Left ventricle myocardium inferior (tissue), 1 donor: ENCODE measurements at regions not wholly inside any gene's neighbourhood (a gene's known extent, or its start where the extent isn't known, plus 50 kb on each side); places are given as distances from the start of the nearest gene placed in this dataset.
"Not testable (repeated sequence)": the region's sequence is repeated elsewhere in the genome, so short reads cannot be mapped to it uniquely, and the experiment has no call there.

Experiments used
- DNase-seq: peaks from one replicate; pipeline ENCODE4 v3.0.0-alpha.2; 2020
- H3K27ac ChIP-seq: fragments of 200-600 bp; replicated peaks from 2 replicates; pipeline ENCODE4 v1.8.0; 2021
- H3K27me3 ChIP-seq: fragments of 200-600 bp; 2 replicates; pipeline ENCODE4 v1.8.0; 2021; ENCODE audit warnings: low read depth
- H3K36me3 ChIP-seq: fragments of 200-600 bp; 2 replicates; pipeline ENCODE4 v1.8.0; 2021
- H3K4me1 ChIP-seq: fragments of 200-600 bp; 2 replicates; pipeline ENCODE4 v1.8.0; 2021
- H3K4me3 ChIP-seq: fragments of 200-600 bp; 2 replicates; pipeline ENCODE4 v1.8.0; 2021; ENCODE audit warnings: mild to moderate bottlenecking, moderate library complexity
- H3K9me3 ChIP-seq: fragments of 200-600 bp; replicated peaks from 2 replicates; pipeline ENCODE4 v1.8.0; 2021
- CTCF ChIP-seq: fragments of 200-600 bp; IDR thresholded peaks from 2 replicates; pipeline ENCODE4 v1.8.0; 2021; ENCODE audit warnings: antibody characterized with exemption, mild to moderate bottlenecking, borderline replicate concordance
- intact Hi-C: fragments of 100-400 bp; cut with micrococcal nuclease; formaldehyde crosslinking; loops from one replicate; pipeline ENCODE4 v1.11.0; 2022
- donor health status: DM: no; HTN: yes; CAD: no; lungs with severe emphysema.

- Histone ChIP-seq H3K27ac (no peak overlapping the region), H3K4me3 (no peak overlapping the region), H3K4me1 (peaks cover 3% of the 10 kb centered on the region), H3K27me3 (no peaks in the 10 kb centered on the region), H3K36me3 (no peaks in the 10 kb centered on the region), H3K9me3 (no peaks in the 10 kb centered on the region)
- no peak for TF ChIP-seq CTCF
- intact Hi-C loops: loop anchor here (5.0 to 10.0 kb wide), 2 partner anchors 510 to 538 kb away; partner anchors contain the start of gene TMSB4X
- no peak for DNase-seq
Observed at GRCh38 chrX:13485167-13485566, 84.2 kb upstream of the EGFL6 start.

GRCh38 chrX:13483773-13484172 is 85.6 kb upstream of the EGFL6 start:
- no peak for TF ChIP-seq CTCF
- Histone ChIP-seq H3K4me1 (peaks cover 8% of the 10 kb centered on the region), H3K4me3 (no peak overlapping the region), H3K9me3 (no peaks in the 10 kb centered on the region), H3K36me3 (no peaks in the 10 kb centered on the region), H3K27me3 (no peaks in the 10 kb centered on the region), H3K27ac (no peak overlapping the region)
- no peak for DNase-seq
- intact Hi-C loops: loop anchor here (10.0 kb wide), 1 partner anchor 509 kb away; the partner anchor contains the start of gene TMSB4X

GRCh38 chrX:13482746-13483541 is 86.5 kb upstream of the EGFL6 start:
- no peak for DNase-seq
- Histone ChIP-seq H3K4me1 (peaks cover 4% of the 10 kb centered on the region), H3K36me3 (no peaks in the 10 kb centered on the region), H3K27ac (peak overlapping the region; percentile 42), H3K27me3 (no peaks in the 10 kb centered on the region), H3K9me3 (no peaks in the 10 kb centered on the region), H3K4me3 (no peak overlapping the region)
- intact Hi-C loops: loop anchor here (10.0 kb wide), 1 partner anchor 508 kb away; the partner anchor contains the start of gene TMSB4X
- no peak for TF ChIP-seq CTCF

GRCh38 chrX:13480780-13481179 is 88.6 kb upstream of the EGFL6 start:
- not testable (repeated sequence) for H3K9me3 ChIP-seq, H3K27me3 ChIP-seq, H3K4me3 ChIP-seq, DNase-seq, H3K36me3 ChIP-seq, H3K4me1 ChIP-seq, H3K27ac ChIP-seq
- intact Hi-C loops: loop anchor here (10.0 kb wide), 1 partner anchor 506 kb away; the partner anchor contains the start of gene TMSB4X

GRCh38 chrX:13479452-13479813 is 90.0 kb upstream of the EGFL6 start:
- Histone ChIP-seq H3K27me3 (no peaks in the 10 kb centered on the region), H3K36me3 (no peaks in the 10 kb centered on the region), H3K4me1 (peaks cover 4% of the 10 kb centered on the region), H3K27ac (peak overlapping the region; percentile 70), H3K9me3 (no peaks in the 10 kb centered on the region), H3K4me3 (no peak overlapping the region)
- no peak for DNase-seq
- intact Hi-C loops: no loop called here
- no peak for TF ChIP-seq CTCF

DNA sequence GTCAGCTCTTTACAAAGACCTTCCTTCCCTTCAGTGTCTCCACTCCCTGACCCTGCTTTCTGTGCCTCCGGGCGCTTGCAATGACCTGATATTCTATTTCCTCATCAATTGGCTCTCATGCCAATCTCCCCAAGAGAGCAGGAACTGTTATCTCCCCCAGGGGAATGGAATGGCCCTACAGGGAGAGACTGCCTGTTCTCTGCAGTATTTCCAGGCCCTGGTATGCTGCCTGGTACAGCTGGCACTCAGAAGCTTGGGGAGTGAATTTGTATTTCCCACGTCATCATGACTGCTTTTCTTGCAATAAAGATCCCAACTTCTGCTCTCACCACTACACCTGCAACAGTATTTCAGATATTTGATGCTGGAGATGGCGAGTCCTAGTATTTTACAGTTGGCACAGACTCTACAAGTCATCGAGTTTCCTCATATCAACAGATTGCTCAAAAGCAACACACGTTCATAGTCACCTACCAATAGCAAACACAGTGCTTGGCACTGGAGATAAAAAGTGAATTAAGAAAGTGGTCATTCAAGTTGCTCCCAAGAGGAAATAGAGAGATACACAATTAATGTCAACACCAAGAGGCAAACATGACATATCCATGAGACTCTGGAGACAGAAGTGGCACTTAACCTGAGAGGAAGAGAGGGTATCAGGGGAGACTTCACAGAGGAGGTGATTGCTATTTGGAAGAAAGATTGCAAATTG is 90.5 kb upstream of the EGFL6 start:
- peaks cover 4% of the 10 kb centered on the region for H3K4me1 ChIP-seq
- H3K27me3 ChIP-seq: no peaks in the 10 kb centered on the region
- no peaks in the 10 kb centered on the region for H3K36me3 ChIP-seq
- H3K9me3 ChIP-seq: no peaks in the 10 kb centered on the region
- TF ChIP-seq CTCF: no peak
- intact Hi-C loops: no loop called here
- H3K27ac ChIP-seq: peak overlapping the region; percentile 70
- DNase-seq: no peak
- H3K4me3 ChIP-seq: no peak overlapping the region
